Neuronal stem cell (in vitro differentiated cells): ENCODE measurements at regions not wholly inside any gene's neighbourhood (a gene's known extent, or its start where the extent isn't known, plus 50 kb on each side); places are given as distances from the start of the nearest gene placed in this dataset.

Source experiments
- DNase-seq: peaks from one replicate; pipeline ENCODE4 v3.0.0-alpha.2; 2013; ENCODE audit warnings: low spot score
- H2AFZ ChIP-seq: one replicate; pipeline ENCODE4 v1.6.1; 2013; ENCODE audit warnings: mild to moderate bottlenecking, low read length, inconsistent platforms
- H2AK5ac ChIP-seq: 2 replicates; pipeline ENCODE4 v1.6.1; 2013; ENCODE audit warnings: low read depth, mild to moderate bottlenecking, inconsistent platforms, low read length, moderate library complexity, mixed read lengths
- H2BK120ac ChIP-seq: 2 replicates; pipeline ENCODE4 v1.6.1; 2013; ENCODE audit warnings: low read depth, mild to moderate bottlenecking, inconsistent platforms, low read length, moderate library complexity, mixed read lengths
- H2BK12ac ChIP-seq: one replicate; pipeline ENCODE4 v1.6.1; 2013; ENCODE audit warnings: low read length, inconsistent platforms
- H2BK15ac ChIP-seq: 2 replicates; pipeline ENCODE4 v1.6.1; 2013; ENCODE audit warnings: mild to moderate bottlenecking, low read length, inconsistent platforms, mixed read lengths
- H2BK5ac ChIP-seq: one replicate; pipeline ENCODE4 v1.6.1; 2013; ENCODE audit warnings: inconsistent platforms, mild to moderate bottlenecking, low read length, moderate library complexity
- H3K14ac ChIP-seq: one replicate; pipeline ENCODE4 v1.6.1; 2013; ENCODE audit warnings: low read length, inconsistent platforms
- H3K18ac ChIP-seq: 2 replicates; pipeline ENCODE4 v1.6.1; 2013; ENCODE audit warnings: low read length, inconsistent platforms
- H3K23ac ChIP-seq: 2 replicates; pipeline ENCODE4 v1.6.1; 2013; ENCODE audit warnings: low read depth, mild to moderate bottlenecking, mixed read lengths, low read length, inconsistent platforms; ENCODE audit not compliant: poor library complexity
- H3K27ac ChIP-seq: replicated peaks from 3 replicates; pipeline ENCODE4 v1.5.1; 2013; ENCODE audit warnings: low read length, inconsistent platforms
- H3K27me3 ChIP-seq, 3 experiments: 2 replicates each; pipeline ENCODE4 v1.6.1; 2013; ENCODE audit warnings: low read length in 3 of 3, mild to moderate bottlenecking in 2 of 3, inconsistent platforms in 1 of 3, low read depth in 1 of 3, mixed read lengths in 1 of 3, moderate library complexity in 1 of 3; ENCODE audit not compliant: control insufficient read depth in 3 of 3, insufficient read depth in 3 of 3
- H3K36me3 ChIP-seq, 2 donors: replicated peaks in 1 of 2; 2 replicates each; pipeline ENCODE4 v1.6.1; 2013; ENCODE audit warnings: low read length in 2 of 2; ENCODE audit not compliant: control insufficient read depth in 2 of 2, insufficient read depth in 2 of 2
- H3K4ac ChIP-seq: 2 replicates; pipeline ENCODE4 v1.6.1; 2013; ENCODE audit warnings: inconsistent platforms, mild to moderate bottlenecking, low read length, moderate library complexity
- H3K4me1 ChIP-seq, 2 donors: 1 replicate in 1 of 2; 2 replicates in 1 of 2; pipeline ENCODE4 v1.6.1; 2013; ENCODE audit warnings: low read length in 2 of 2, low read depth in 1 of 2; ENCODE audit not compliant: control insufficient read depth in 2 of 2, insufficient read depth in 1 of 2
- H3K4me2 ChIP-seq: one replicate; pipeline ENCODE4 v1.6.1; 2013; ENCODE audit warnings: mild to moderate bottlenecking, low read length, inconsistent platforms; ENCODE audit not compliant: insufficient read depth, poor library complexity, severe bottlenecking
- H3K4me3 ChIP-seq, 2 donors: 2 replicates each; pipeline ENCODE4 v1.5.1; 2013; ENCODE audit warnings: low read length in 2 of 2, mild to moderate bottlenecking in 2 of 2, inconsistent platforms in 1 of 2, moderate library complexity in 1 of 2
- H3K79me1 ChIP-seq: one replicate; pipeline ENCODE4 v1.6.1; 2013; ENCODE audit warnings: low read depth, mild to moderate bottlenecking, inconsistent platforms, low read length, moderate library complexity
- H3K9ac ChIP-seq: one replicate; pipeline ENCODE4 v1.6.1; 2013; ENCODE audit warnings: mild to moderate bottlenecking, low read depth, low read length, inconsistent platforms; ENCODE audit not compliant: poor library complexity
- H3K9me3 ChIP-seq, 2 donors: replicated peaks in 1 of 2; 2 replicates each; pipeline versions ENCODE3 to v1.6.1; 2013; ENCODE audit warnings: low read length in 2 of 2, mild to moderate bottlenecking in 2 of 2, inconsistent platforms in 1 of 2, low read depth in 1 of 2, mixed read lengths in 1 of 2, moderate library complexity in 1 of 2; ENCODE audit not compliant: control insufficient read depth in 2 of 2, insufficient read depth in 1 of 2
- H4K8ac ChIP-seq: one replicate; pipeline ENCODE4 v1.6.1; 2013; ENCODE audit warnings: low read depth, mild to moderate bottlenecking, inconsistent platforms, low read length, moderate library complexity
- H4K91ac ChIP-seq: one replicate; pipeline ENCODE4 v1.6.1; 2013; ENCODE audit warnings: low read length, low read depth, mild to moderate bottlenecking, inconsistent platforms; ENCODE audit not compliant: poor library complexity
- WGBS, 2 donors: extraction: QIAGEN DNeasy Blood & Tissue Kit; methylation state at CpG; one replicate each; pipeline ENCODE4 v1.1.7; 2013; ENCODE audit warnings: missing lambda C conversion rate in 2 of 2, mixed read lengths in 1 of 2; ENCODE audit not compliant: insufficient read length in 2 of 2, insufficient replicate concordance in 1 of 2; ENCODE audit errors: extremely low coverage in 2 of 2; 5-methylcytosine and 5-hydroxymethylcytosine counted together

GRCh38 chr10:29084681-29085307, 204.1 kb upstream of the LYZL1 start:
- H3K4me1 ChIP-seq, result no peaks in the 10 kb centered on the region
- H3K4me2 ChIP-seq, result no peak overlapping the region

GRCh38 chr10:29089091-29089490, 199.8 kb upstream of the LYZL1 start:
- no peak overlapping the region for H3K9ac ChIP-seq
- no peak overlapping the region for H4K91ac ChIP-seq
- H2BK120ac ChIP-seq, result no peak overlapping the region
- WGBS, 2 donors, result no CpG with 5 or more reads among the region's 2 CpGs
- no peak for DNase-seq
- H3K4me3 ChIP-seq, result no peak overlapping the region
- H2AFZ ChIP-seq, result no peak overlapping the region
- H3K27ac ChIP-seq, result no peak overlapping the region
- no peaks in the 10 kb centered on the region for H3K79me1 ChIP-seq
- no peak overlapping the region for H2BK15ac ChIP-seq
- no peak overlapping the region for H4K8ac ChIP-seq
- no peak overlapping the region for H2AK5ac ChIP-seq
- H3K27me3 ChIP-seq, result no peaks in the 10 kb centered on the region
- no peak overlapping the region for H3K18ac ChIP-seq
- no peaks in the 10 kb centered on the region for H3K36me3 ChIP-seq
- no peaks in the 10 kb centered on the region for H3K4me1 ChIP-seq
- H3K4me2 ChIP-seq, result no peak overlapping the region
- no peak overlapping the region for H3K14ac ChIP-seq
- H3K4ac ChIP-seq, result no peak overlapping the region
- H2BK12ac ChIP-seq, result no peak overlapping the region
- H3K9me3 ChIP-seq, result no peaks in the 10 kb centered on the region
- no peak overlapping the region for H2BK5ac ChIP-seq
- no peak overlapping the region for H3K23ac ChIP-seq

More at GRCh38 chr10:29084681-29085307, 204.1 kb upstream of the LYZL1 start:
- DNase-seq, result no peak
- no peaks in the 10 kb centered on the region for H3K79me1 ChIP-seq
- H3K4me3 ChIP-seq, result no peak overlapping the region
- H2AFZ ChIP-seq, result no peak overlapping the region
- no peak overlapping the region for H3K4ac ChIP-seq
- H3K18ac ChIP-seq, result no peak overlapping the region
- H4K8ac ChIP-seq, result no peak overlapping the region
- H3K27me3 ChIP-seq, result no peaks in the 10 kb centered on the region
- H2BK120ac ChIP-seq, result no peak overlapping the region
- H3K9ac ChIP-seq, result no peak overlapping the region
- H2BK12ac ChIP-seq, result no peak overlapping the region
- WGBS, 2 donors, result no CpG with 5 or more reads among the region's 8 CpGs
- H3K14ac ChIP-seq, result no peak overlapping the region
- no peak overlapping the region for H3K27ac ChIP-seq
- no peak overlapping the region for H4K91ac ChIP-seq
- H2BK5ac ChIP-seq, result no peak overlapping the region
- no peaks in the 10 kb centered on the region for H3K9me3 ChIP-seq
- H3K36me3 ChIP-seq, result no peaks in the 10 kb centered on the region
- H2BK15ac ChIP-seq, result no peak overlapping the region
- H3K23ac ChIP-seq, result no peak overlapping the region
- no peak overlapping the region for H2AK5ac ChIP-seq

- Histone ChIP-seq H2AK5ac (no peak overlapping the region), H3K4me1 (peaks cover 0 to 2% of the 10 kb centered on the region in 2 donors), H3K27me3 (no peaks in the 10 kb centered on the region), H3K14ac (no peak overlapping the region), H3K9ac (no peak overlapping the region), H3K4me2 (no peak overlapping the region), H2BK120ac (no peak overlapping the region), H3K4ac (no peak overlapping the region), H3K36me3 (no peaks in the 10 kb centered on the region), H2BK5ac (no peak overlapping the region), H2AFZ (no peak overlapping the region), H3K27ac (no peak overlapping the region), H3K23ac (no peak overlapping the region), H3K9me3 (no peaks in the 10 kb centered on the region), H4K8ac (no peak overlapping the region), H2BK15ac (no peak overlapping the region), H3K4me3 (no peak overlapping the region), H2BK12ac (no peak overlapping the region), H3K18ac (no peak overlapping the region), H3K79me1 (no peaks in the 10 kb centered on the region), H4K91ac (no peak overlapping the region)
- DNase-seq, result no peak
- WGBS, 2 donors, result no CpG with 5 or more reads among the region's 2 CpGs
Observed at GRCh38 chr10:29096303-29096824, 192.5 kb upstream of the LYZL1 start.

GRCh38 chr10:29098423-29098822, 190.4 kb upstream of the LYZL1 start:
- H4K8ac ChIP-seq, result no peak overlapping the region
- no peak overlapping the region for H4K91ac ChIP-seq
- no peaks in the 10 kb centered on the region for H3K9me3 ChIP-seq
- no peak overlapping the region for H3K4me2 ChIP-seq
- no peak overlapping the region for H2BK120ac ChIP-seq
- no peak overlapping the region for H3K14ac ChIP-seq
- H2AFZ ChIP-seq, result no peak overlapping the region
- no peak overlapping the region for H3K4me3 ChIP-seq
- H2AK5ac ChIP-seq, result no peak overlapping the region
- H3K9ac ChIP-seq, result no peak overlapping the region
- DNase-seq, result no peak
- no peak overlapping the region for H3K18ac ChIP-seq
- no peaks in the 10 kb centered on the region for H3K27me3 ChIP-seq
- no peak overlapping the region for H2BK15ac ChIP-seq
- no peaks in the 10 kb centered on the region for H3K79me1 ChIP-seq
- H2BK12ac ChIP-seq, result no peak overlapping the region
- no peak overlapping the region for H3K4ac ChIP-seq
- no peak overlapping the region for H2BK5ac ChIP-seq
- no CpG with 5 or more reads among the region's 1 CpG for WGBS, 2 donors
- H3K4me1 ChIP-seq, result peaks cover 0 to 2% of the 10 kb centered on the region in 2 donors
- H3K36me3 ChIP-seq, result no peaks in the 10 kb centered on the region
- H3K27ac ChIP-seq, result no peak overlapping the region
- no peak overlapping the region for H3K23ac ChIP-seq
